OCI-LY3 (cell line): ENCODE measurements at regions not wholly inside any gene's neighbourhood (a gene's known extent, or its start where the extent isn't known, plus 50 kb on each side); places are given as distances from the start of the nearest gene placed in this dataset.

Source experiments
- EZH2phosphoT487 ChIP-seq: fragments of 200-600 bp; shearing (Covaris generic); IDR thresholded peaks from 2 replicates; pipeline ENCODE4 v1.6.1; 2018; ENCODE audit warnings: antibody characterized with exemption, mixed run types, low read depth
- TF ChIP-seq, protein P1 (sequence below): fragments of 200-600, 300-600 bp; sonication (generic); IDR thresholded peaks from 2 replicates; pipeline ENCODE4 v1.5.1; 2014; ENCODE audit warnings: antibody characterized with exemption, low read length, low read depth

DNA sequence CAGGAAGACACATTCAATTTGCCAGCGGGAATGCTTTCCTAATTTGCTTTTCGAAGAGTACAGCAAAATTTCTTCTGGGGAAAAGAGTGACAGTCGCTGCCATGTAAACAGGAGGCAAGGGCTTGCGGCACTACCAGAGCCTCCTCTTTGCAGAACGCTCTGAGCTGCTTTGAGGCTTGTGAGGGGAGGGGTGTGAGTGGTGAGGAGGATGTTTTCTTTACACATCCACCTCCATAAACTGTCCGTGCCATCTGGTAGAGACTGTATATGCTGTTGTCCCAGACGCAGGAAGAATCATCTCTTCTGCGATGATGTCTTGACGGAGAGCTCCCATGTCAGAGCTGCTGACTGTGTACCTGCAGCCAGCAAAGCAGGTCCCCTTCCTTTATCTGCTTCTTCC, 138.0 kb downstream of the SOCS6 start:
- TF ChIP-seq, protein P1, sequence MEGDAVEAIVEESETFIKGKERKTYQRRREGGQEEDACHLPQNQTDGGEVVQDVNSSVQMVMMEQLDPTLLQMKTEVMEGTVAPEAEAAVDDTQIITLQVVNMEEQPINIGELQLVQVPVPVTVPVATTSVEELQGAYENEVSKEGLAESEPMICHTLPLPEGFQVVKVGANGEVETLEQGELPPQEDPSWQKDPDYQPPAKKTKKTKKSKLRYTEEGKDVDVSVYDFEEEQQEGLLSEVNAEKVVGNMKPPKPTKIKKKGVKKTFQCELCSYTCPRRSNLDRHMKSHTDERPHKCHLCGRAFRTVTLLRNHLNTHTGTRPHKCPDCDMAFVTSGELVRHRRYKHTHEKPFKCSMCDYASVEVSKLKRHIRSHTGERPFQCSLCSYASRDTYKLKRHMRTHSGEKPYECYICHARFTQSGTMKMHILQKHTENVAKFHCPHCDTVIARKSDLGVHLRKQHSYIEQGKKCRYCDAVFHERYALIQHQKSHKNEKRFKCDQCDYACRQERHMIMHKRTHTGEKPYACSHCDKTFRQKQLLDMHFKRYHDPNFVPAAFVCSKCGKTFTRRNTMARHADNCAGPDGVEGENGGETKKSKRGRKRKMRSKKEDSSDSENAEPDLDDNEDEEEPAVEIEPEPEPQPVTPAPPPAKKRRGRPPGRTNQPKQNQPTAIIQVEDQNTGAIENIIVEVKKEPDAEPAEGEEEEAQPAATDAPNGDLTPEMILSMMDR = no peak
- TF ChIP-seq EZH2phosphoT487 = no peak
